Chondrocyte (in vitro differentiated cells): ENCODE measurements at regions not wholly inside any gene's neighbourhood (a gene's known extent, or its start where the extent isn't known, plus 50 kb on each side); places are given as distances from the start of the nearest gene placed in this dataset.

Experiments used
- DNase-seq: peaks from one replicate; pipeline ENCODE4 v3.0.0; 2021; ENCODE audit warnings: mixed read lengths, low spot score
- H3K27ac Mint-ChIP-seq: one replicate; pipeline ENCODE4 v1.8.0; 2021; ENCODE audit warnings: mild to moderate bottlenecking, moderate library complexity, mixed read lengths; ENCODE audit not compliant: unreplicated experiment
- H3K27me3 Mint-ChIP-seq: 2 replicates; pipeline ENCODE4 v1.8.0; 2021; ENCODE audit warnings: low read depth, mixed read lengths
- H3K36me3 Mint-ChIP-seq: 2 replicates; pipeline ENCODE4 v1.8.0; 2021; ENCODE audit warnings: low read depth, mixed read lengths
- H3K4me1 Mint-ChIP-seq: 2 replicates; pipeline ENCODE4 v1.8.0; 2021; ENCODE audit warnings: low read depth, mild to moderate bottlenecking, mixed read lengths
- H3K4me3 Mint-ChIP-seq: one replicate; pipeline ENCODE4 v1.8.0; 2021; ENCODE audit warnings: mild to moderate bottlenecking, moderate library complexity, mixed read lengths; ENCODE audit not compliant: unreplicated experiment
- H3K9me3 Mint-ChIP-seq: 2 replicates; pipeline ENCODE4 v1.8.0; 2021; ENCODE audit warnings: low read depth, mixed read lengths
- TF ChIP-seq, protein P1 (sequence below): fragments of 200-600 bp; sonication (generic); IDR thresholded peaks from 2 replicates; pipeline ENCODE4 v1.5.0; 2021; ENCODE audit warnings: antibody characterized with exemption, mild to moderate bottlenecking, moderate library complexity

DNA sequence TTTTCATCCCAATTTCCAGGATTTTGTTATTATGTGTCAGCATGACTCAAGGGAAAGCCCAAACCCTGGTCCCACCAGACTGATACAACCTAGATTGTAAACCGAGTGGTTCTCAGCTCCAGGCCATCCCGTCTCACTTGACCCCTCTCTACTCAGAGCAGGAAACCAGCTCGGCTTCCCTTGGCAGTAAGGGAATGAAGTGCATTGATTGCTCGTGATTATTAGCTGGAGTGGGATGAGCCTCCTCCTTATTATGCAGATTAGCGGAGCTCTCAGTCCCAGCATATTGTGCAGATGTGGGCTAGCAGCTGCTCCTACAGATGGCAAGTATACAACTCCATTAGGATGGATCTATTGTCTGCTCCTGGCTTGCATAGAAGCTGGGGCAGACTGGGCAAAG is 167.6 kb downstream of the LNPK start:
- no peak overlapping the region for H3K4me3 Mint-ChIP-seq
- peaks cover 16% of the 10 kb centered on the region for H3K4me1 Mint-ChIP-seq
- no peak overlapping the region for H3K27ac Mint-ChIP-seq
- no peaks in the 10 kb centered on the region for H3K36me3 Mint-ChIP-seq
- H3K27me3 Mint-ChIP-seq, result peaks cover 10% of the 10 kb centered on the region
- TF ChIP-seq, protein P1, sequence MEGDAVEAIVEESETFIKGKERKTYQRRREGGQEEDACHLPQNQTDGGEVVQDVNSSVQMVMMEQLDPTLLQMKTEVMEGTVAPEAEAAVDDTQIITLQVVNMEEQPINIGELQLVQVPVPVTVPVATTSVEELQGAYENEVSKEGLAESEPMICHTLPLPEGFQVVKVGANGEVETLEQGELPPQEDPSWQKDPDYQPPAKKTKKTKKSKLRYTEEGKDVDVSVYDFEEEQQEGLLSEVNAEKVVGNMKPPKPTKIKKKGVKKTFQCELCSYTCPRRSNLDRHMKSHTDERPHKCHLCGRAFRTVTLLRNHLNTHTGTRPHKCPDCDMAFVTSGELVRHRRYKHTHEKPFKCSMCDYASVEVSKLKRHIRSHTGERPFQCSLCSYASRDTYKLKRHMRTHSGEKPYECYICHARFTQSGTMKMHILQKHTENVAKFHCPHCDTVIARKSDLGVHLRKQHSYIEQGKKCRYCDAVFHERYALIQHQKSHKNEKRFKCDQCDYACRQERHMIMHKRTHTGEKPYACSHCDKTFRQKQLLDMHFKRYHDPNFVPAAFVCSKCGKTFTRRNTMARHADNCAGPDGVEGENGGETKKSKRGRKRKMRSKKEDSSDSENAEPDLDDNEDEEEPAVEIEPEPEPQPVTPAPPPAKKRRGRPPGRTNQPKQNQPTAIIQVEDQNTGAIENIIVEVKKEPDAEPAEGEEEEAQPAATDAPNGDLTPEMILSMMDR, result no peak
- no peak for DNase-seq
- no peaks in the 10 kb centered on the region for H3K9me3 Mint-ChIP-seq

DNA sequence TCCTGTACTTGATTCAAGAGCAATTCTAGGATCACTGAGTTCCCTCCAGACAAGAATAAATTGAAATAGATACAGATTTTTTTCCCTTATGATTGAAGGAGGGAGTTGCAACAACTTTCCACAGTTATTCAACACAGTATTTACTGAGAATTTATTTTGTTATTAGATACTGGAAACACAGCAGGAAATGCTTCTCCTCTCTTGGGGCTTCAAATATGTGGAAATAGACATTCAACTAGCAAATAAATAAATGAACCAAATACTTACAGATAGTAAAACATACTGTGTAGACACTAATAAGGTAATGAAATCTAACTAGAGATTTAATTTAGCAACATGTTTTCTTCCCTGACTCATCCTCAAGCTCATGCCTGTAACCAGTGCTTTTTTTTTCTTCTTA is 169.2 kb downstream of the LNPK start:
- H3K4me3 Mint-ChIP-seq, result no peak overlapping the region
- no peak overlapping the region for H3K27ac Mint-ChIP-seq
- TF ChIP-seq, protein P1, result no peak

DNA sequence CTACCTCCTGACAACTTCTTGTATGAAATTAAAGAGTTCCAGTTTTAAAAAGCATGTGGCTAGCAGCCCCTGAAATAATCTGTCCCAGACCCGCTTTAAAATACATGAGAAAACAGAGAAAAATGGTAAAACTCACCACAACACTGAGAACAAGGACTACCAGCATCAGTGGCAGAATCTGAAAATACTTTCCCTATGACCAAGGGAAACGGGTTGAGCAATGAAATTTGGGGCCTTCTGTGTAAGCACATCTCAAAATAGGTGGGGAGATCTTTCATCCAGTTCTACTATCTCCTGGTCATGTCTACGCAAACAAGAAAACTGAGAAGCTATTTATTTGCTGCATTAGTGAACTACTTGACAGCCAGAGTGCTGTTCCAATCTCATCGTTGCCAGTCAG is 172.3 kb downstream of the LNPK start:
- Mint-ChIP-seq H3K27me3 (peaks cover 10% of the 10 kb centered on the region), H3K9me3 (no peaks in the 10 kb centered on the region), H3K36me3 (no peaks in the 10 kb centered on the region), H3K4me3 (no peak overlapping the region), H3K27ac (no peak overlapping the region), H3K4me1 (no peaks in the 10 kb centered on the region)
- TF ChIP-seq, protein P1, result no peak
- no peak for DNase-seq

More for the DNA sequence above, 169.2 kb downstream of the LNPK start:
- Mint-ChIP-seq H3K4me1 (peaks cover 16% of the 10 kb centered on the region), H3K9me3 (no peaks in the 10 kb centered on the region), H3K27me3 (peaks cover 10% of the 10 kb centered on the region), H3K36me3 (no peaks in the 10 kb centered on the region)
- DNase-seq, result no peak

DNA sequence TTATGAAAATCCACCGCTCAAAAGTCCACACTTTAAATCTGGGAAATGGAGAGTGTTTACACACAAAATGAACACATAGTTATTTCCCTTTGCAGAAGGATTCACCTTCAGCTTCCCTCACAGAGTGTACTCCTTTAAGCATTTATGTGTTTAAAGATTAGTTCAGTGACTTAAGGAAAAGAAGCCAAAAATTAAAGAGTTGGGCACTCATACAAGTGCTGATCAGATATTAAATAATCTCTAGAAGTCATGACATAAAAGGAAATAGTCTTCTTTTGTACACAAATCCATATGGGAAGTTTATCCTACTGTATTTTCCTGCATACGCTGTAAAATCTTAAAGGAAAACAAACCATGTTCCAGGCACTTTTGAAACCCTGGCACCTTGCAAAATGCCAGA is 174.2 kb downstream of the LNPK start:
- no peak overlapping the region for H3K4me3 Mint-ChIP-seq
- no peak overlapping the region for H3K27ac Mint-ChIP-seq
- H3K9me3 Mint-ChIP-seq, result no peaks in the 10 kb centered on the region
- no peak for DNase-seq
- TF ChIP-seq, protein P1, result no peak
- H3K4me1 Mint-ChIP-seq, result no peaks in the 10 kb centered on the region
- H3K27me3 Mint-ChIP-seq, result peaks cover 2% of the 10 kb centered on the region
- H3K36me3 Mint-ChIP-seq, result no peaks in the 10 kb centered on the region

DNA sequence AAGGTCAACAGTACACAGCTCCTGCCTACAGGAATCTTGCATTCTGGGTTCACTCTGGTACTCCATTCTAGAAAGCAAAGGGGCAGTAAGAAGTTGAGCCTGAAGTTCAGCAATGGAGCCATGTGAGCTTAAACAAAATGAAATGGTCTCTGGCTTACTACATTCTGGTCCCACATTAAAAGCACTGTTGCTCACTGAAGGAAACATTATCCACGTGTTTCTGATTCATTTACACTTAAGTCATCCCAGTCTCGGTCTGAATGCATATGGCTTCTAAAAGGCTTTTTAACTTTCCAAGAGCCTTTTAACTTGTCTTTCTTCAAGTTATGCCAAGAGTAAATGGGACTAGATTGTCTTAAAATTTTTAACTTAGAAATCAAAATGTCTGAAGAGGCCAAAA is 177.8 kb downstream of the LNPK start:
- no peaks in the 10 kb centered on the region for H3K4me1 Mint-ChIP-seq
- TF ChIP-seq, protein P1, result no peak
- H3K4me3 Mint-ChIP-seq, result no peak overlapping the region
- no peak for DNase-seq
- no peak overlapping the region for H3K27ac Mint-ChIP-seq
- no peaks in the 10 kb centered on the region for H3K36me3 Mint-ChIP-seq
- H3K9me3 Mint-ChIP-seq, result no peaks in the 10 kb centered on the region
- peaks cover 18% of the 10 kb centered on the region for H3K27me3 Mint-ChIP-seq
